Fibroblast of lung (primary cell): ENCODE measurements at regions not wholly inside any gene's neighbourhood (a gene's known extent, or its start where the extent isn't known, plus 50 kb on each side); places are given as distances from the start of the nearest gene placed in this dataset.

Experiments used
- DNase-seq, 2 donors: peaks; one replicate each; pipeline versions ENCODE4 v3.0.0 to v3.0.0-alpha.2; 2010; ENCODE audit warnings: low read depth in 2 of 2
- H2AFZ ChIP-seq: 2 replicates; pipeline ENCODE4 v1.5.1; 2012; ENCODE audit warnings: low read length, control low read depth, inconsistent platforms
- H3K27ac ChIP-seq: 2 replicates; pipeline ENCODE4 v1.5.1; 2011; ENCODE audit warnings: low read length, control low read depth; ENCODE audit not compliant: insufficient read depth
- H3K27me3 ChIP-seq: 2 replicates; pipeline ENCODE4 v1.5.1; 2011; ENCODE audit warnings: mild to moderate bottlenecking, low read length; ENCODE audit not compliant: control insufficient read depth, insufficient read depth
- H3K36me3 ChIP-seq: 2 replicates; pipeline ENCODE4 v1.5.1; 2011; ENCODE audit warnings: low read length; ENCODE audit not compliant: control insufficient read depth, insufficient read depth
- H3K4me1 ChIP-seq: 2 replicates; pipeline ENCODE4 v1.5.1; 2011; ENCODE audit warnings: low read length; ENCODE audit not compliant: control insufficient read depth, insufficient read depth; ENCODE audit errors: extremely low read depth
- H3K4me2 ChIP-seq: 2 replicates; pipeline ENCODE4 v1.5.1; 2011; ENCODE audit warnings: low read length, control low read depth; ENCODE audit not compliant: insufficient read depth; ENCODE audit errors: extremely low read depth
- H3K4me3 ChIP-seq, 4 experiments: fragments of 200-600 bp in 1 of 4; sonication (generic) in 1 of 4; replicated peaks in 1 of 4; 2 replicates each; pipeline ENCODE4 v1.5.1; 2011 to 2016; ENCODE audit warnings: low read length in 4 of 4, low read depth in 3 of 4, mild to moderate bottlenecking in 3 of 4, control low read depth in 2 of 4, inconsistent platforms in 1 of 4, mixed read lengths in 1 of 4; ENCODE audit not compliant: insufficient read depth in 1 of 4; ENCODE audit errors: control extremely low read depth in 1 of 4
- H3K79me2 ChIP-seq: 2 replicates; pipeline ENCODE4 v1.5.1; 2012; ENCODE audit warnings: mild to moderate bottlenecking, low read length, inconsistent platforms; ENCODE audit not compliant: control insufficient read depth, insufficient read depth
- H3K9ac ChIP-seq: 2 replicates; pipeline ENCODE4 v1.5.1; 2011; ENCODE audit warnings: mild to moderate bottlenecking, low read length, control low read depth; ENCODE audit not compliant: insufficient read depth
- H3K9me3 ChIP-seq: 2 replicates; pipeline ENCODE4 v1.5.1; 2012; ENCODE audit warnings: low read depth, low read length; ENCODE audit not compliant: control insufficient read depth, insufficient read depth
- H4K20me1 ChIP-seq: 2 replicates; pipeline ENCODE4 v1.5.1; 2011; ENCODE audit warnings: low read length; ENCODE audit not compliant: control insufficient read depth, insufficient read depth; ENCODE audit errors: extremely low read depth
- EZH2 ChIP-seq: IDR thresholded peaks from 2 replicates; pipeline ENCODE4 v1.5.1; 2012; ENCODE audit warnings: low read length, control low read depth, mild to moderate bottlenecking; ENCODE audit errors: missing control alignments
- TF ChIP-seq, protein P1 (sequence below), 2 donors: IDR thresholded peaks in 1 of 2; conservative IDR thresholded peaks in 1 of 2; 1 replicate in 1 of 2; 2 replicates in 1 of 2; pipeline ENCODE4 v1.5.1; 2011 to 2012; ENCODE audit warnings: low read length in 2 of 2, control low read depth in 1 of 2, inconsistent platforms in 1 of 2, low read depth in 1 of 2, mild to moderate bottlenecking in 1 of 2

DNA sequence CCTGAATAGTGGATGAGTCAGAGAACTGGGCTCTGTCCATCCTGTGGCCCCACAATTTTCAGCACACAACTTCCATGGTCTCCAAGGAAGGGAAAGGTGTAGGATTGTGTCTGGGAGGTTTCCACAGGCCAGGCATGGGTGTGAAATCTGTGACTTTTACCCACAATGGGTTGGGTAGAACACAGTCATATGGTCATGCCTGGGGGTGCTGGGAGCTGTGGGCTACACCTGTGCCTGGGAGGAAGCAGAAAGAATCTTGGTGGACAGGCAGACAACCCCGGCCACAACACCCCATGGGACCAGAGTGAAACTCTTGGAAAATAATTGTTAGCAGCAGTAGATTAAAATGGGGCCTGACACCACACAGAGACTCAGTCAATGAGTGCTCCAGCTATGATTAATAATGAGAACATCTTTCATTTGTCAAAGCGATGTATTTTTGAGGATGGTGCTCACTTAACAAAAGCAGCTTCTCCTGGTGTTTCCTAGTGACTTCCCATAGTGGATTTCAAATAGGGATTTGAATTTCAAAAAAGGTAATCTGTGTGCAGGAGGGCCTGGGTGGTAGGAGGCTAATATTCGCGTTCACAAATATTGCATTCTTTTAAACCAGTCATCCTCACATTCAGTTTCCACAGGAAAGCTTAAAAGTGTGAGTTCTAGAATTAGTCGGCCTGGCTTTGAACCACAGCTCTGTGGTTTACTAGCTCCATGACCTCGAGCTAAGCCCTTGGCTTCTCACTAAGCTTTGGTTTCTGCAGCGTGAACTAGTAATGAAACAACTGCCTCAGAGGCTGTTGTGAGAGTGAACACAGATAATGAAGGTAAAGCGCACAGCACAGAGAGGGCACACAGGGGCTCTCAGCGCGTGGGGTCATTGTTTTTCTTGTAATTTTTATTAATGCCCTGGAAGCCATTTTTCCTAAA, 89.3 kb upstream of the UQCRFS1 start:
- no peaks in the 10 kb centered on the region for H3K79me2 ChIP-seq
- no peaks in the 10 kb centered on the region for H3K27me3 ChIP-seq
- no peaks in the 10 kb centered on the region for H4K20me1 ChIP-seq
- H2AFZ ChIP-seq = no peak overlapping the region
- no peak overlapping the region for H3K4me3 ChIP-seq
- no peaks in the 10 kb centered on the region for H3K4me1 ChIP-seq
- no peaks in the 10 kb centered on the region for H3K9me3 ChIP-seq
- TF ChIP-seq EZH2 = no peak
- TF ChIP-seq, protein P1, sequence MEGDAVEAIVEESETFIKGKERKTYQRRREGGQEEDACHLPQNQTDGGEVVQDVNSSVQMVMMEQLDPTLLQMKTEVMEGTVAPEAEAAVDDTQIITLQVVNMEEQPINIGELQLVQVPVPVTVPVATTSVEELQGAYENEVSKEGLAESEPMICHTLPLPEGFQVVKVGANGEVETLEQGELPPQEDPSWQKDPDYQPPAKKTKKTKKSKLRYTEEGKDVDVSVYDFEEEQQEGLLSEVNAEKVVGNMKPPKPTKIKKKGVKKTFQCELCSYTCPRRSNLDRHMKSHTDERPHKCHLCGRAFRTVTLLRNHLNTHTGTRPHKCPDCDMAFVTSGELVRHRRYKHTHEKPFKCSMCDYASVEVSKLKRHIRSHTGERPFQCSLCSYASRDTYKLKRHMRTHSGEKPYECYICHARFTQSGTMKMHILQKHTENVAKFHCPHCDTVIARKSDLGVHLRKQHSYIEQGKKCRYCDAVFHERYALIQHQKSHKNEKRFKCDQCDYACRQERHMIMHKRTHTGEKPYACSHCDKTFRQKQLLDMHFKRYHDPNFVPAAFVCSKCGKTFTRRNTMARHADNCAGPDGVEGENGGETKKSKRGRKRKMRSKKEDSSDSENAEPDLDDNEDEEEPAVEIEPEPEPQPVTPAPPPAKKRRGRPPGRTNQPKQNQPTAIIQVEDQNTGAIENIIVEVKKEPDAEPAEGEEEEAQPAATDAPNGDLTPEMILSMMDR (conservative IDR thresholded peaks at IDR 0.05 in 1 of 2, IDR thresholded peaks at IDR 0.05 in 1 of 2; ENCODE audit: low read depth in 1 of 2, low read length in 2 of 2) = no peak
- no peak for DNase-seq
- H3K36me3 ChIP-seq = no peaks in the 10 kb centered on the region
- no peak overlapping the region for H3K4me2 ChIP-seq
- no peak overlapping the region for H3K27ac ChIP-seq
- H3K9ac ChIP-seq = no peak overlapping the region

DNA sequence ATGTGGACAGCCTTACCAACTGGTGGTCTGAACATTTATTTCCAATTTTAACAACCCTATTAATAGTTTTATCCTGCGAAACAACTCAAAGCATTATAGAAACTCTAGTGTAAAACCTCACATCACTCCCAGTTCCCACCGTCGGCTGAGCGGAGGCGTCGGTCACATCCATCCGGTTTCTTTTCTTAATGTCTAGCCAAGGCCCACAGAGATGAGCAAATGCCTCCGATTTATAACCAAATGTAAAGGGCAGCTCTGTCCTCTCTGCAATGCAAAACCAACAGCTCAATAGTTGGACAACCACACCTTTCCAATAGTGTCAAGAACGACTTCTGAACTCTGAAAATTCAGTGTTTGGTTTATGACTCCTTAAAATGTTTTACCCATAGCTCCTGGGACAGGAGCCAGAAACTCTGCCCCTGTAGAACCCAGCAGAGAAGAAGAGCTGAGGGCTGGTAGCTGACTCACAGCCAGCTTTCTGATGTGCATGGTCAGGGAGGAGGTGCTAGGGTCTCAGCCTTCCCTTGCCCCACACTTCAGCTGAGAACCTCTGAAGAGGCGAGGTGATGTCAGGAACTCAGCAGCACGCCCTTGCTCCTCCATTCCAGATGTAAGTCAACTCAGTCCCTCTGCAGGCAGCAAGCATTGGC, 90.2 kb upstream of the UQCRFS1 start:
- Histone ChIP-seq H3K4me2 (no peak overlapping the region), H2AFZ (no peak overlapping the region), H3K27ac (no peak overlapping the region), H3K4me3 (no peak overlapping the region), H3K9me3 (no peaks in the 10 kb centered on the region), H3K27me3 (no peaks in the 10 kb centered on the region), H3K4me1 (no peaks in the 10 kb centered on the region), H3K9ac (no peak overlapping the region), H4K20me1 (no peaks in the 10 kb centered on the region), H3K36me3 (no peaks in the 10 kb centered on the region), H3K79me2 (no peaks in the 10 kb centered on the region)
- no peak for DNase-seq
- TF ChIP-seq, protein P1 (conservative IDR thresholded peaks at IDR 0.05 in 1 of 2, IDR thresholded peaks at IDR 0.05 in 1 of 2; ENCODE audit: low read depth in 1 of 2, low read length in 2 of 2) = no peak
- no peak for TF ChIP-seq EZH2

DNA sequence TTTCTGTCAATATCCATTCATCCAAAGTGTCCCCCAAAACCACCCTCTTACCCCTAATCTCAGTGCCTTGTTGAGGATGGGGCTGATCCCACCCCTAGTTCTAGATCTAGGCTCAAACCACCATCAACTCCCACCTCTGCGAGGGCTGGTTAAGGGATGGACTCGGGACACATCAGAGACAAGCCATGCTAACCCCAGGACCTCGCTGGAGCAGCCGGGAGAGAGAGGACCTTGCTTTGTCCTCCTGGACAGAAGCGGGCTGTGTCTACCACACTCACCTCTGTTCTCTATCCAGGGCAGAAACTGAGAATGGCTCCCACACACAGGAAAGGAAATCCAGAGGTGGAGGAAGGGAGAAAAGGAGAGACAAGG, 90.8 kb upstream of the UQCRFS1 start:
- H4K20me1 ChIP-seq = no peaks in the 10 kb centered on the region
- H3K36me3 ChIP-seq = no peaks in the 10 kb centered on the region
- no peaks in the 10 kb centered on the region for H3K4me1 ChIP-seq
- TF ChIP-seq, protein P1 (conservative IDR thresholded peaks at IDR 0.05 in 1 of 2, IDR thresholded peaks at IDR 0.05 in 1 of 2; ENCODE audit: low read depth in 1 of 2, low read length in 2 of 2) = no peak
- TF ChIP-seq EZH2 = no peak
- H3K9ac ChIP-seq = no peak overlapping the region
- H3K79me2 ChIP-seq = no peaks in the 10 kb centered on the region
- no peaks in the 10 kb centered on the region for H3K9me3 ChIP-seq
- no peak overlapping the region for H2AFZ ChIP-seq
- H3K27ac ChIP-seq = no peak overlapping the region
- no peak overlapping the region for H3K4me3 ChIP-seq
- H3K4me2 ChIP-seq = no peak overlapping the region
- no peaks in the 10 kb centered on the region for H3K27me3 ChIP-seq
- no peak for DNase-seq
